ENCODE measurements at regions not wholly inside any gene's neighbourhood (a gene's known extent, or its start where the extent isn't known, plus 50 kb on each side); places are given as distances from the start of the nearest gene placed in this dataset.
"Not testable (repeated sequence)": the region's sequence is repeated elsewhere in the genome, so short reads cannot be mapped to it uniquely, and the experiment has no call there.

- TF ChIP-seq CTCF (IDR thresholded peaks at IDR 0.05; ENCODE audit: control insufficient read depth, insufficient read depth, low read depth, low read length, missing control alignments) = peak; percentile 76
- DNase-seq (ENCODE audit: low read depth) = peak; percentile 10
- no peak overlapping the region for H3K4me3 ChIP-seq (ENCODE audit: control insufficient read depth, low read depth, low read length)
These were observed 89.7 kb upstream of the CCNG1 start for GRCh38 chr5:163347671-163348070.

GRCh38 chr5:163350083-163350482 lies 87.3 kb upstream of the CCNG1 start:
- no peak for DNase-seq (ENCODE audit: low read depth)
- no peak overlapping the region for H3K4me3 ChIP-seq (ENCODE audit: control insufficient read depth, low read depth, low read length)
- no peak for TF ChIP-seq CTCF (IDR thresholded peaks at IDR 0.05; ENCODE audit: control insufficient read depth, insufficient read depth, low read depth, low read length, missing control alignments)

- DNase-seq (ENCODE audit: low read depth) = no peak
- TF ChIP-seq CTCF (IDR thresholded peaks at IDR 0.05; ENCODE audit: control insufficient read depth, insufficient read depth, low read depth, low read length, missing control alignments) = no peak
- no peak overlapping the region for H3K4me3 ChIP-seq (ENCODE audit: control insufficient read depth, low read depth, low read length)
These were observed 84.9 kb upstream of the CCNG1 start for GRCh38 chr5:163352531-163352930.

- H3K4me3 ChIP-seq (ENCODE audit: control insufficient read depth, low read depth, low read length); DNase-seq (ENCODE audit: low read depth): not testable (repeated sequence)
These were observed 81.6 kb upstream of the CCNG1 start for GRCh38 chr5:163355811-163356210.

GRCh38 chr5:163357636-163358035 lies 79.8 kb upstream of the CCNG1 start:
- H3K4me3 ChIP-seq (ENCODE audit: control insufficient read depth, low read depth, low read length) = no peak overlapping the region
- no peak for DNase-seq (ENCODE audit: low read depth)
- no peak for TF ChIP-seq CTCF (IDR thresholded peaks at IDR 0.05; ENCODE audit: control insufficient read depth, insufficient read depth, low read depth, low read length, missing control alignments)

GRCh38 chr5:163360656-163361055 lies 76.7 kb upstream of the CCNG1 start:
- no peak for DNase-seq (ENCODE audit: low read depth)
- no peak overlapping the region for H3K4me3 ChIP-seq (ENCODE audit: control insufficient read depth, low read depth, low read length)
- no peak for TF ChIP-seq CTCF (IDR thresholded peaks at IDR 0.05; ENCODE audit: control insufficient read depth, insufficient read depth, low read depth, low read length, missing control alignments)

- DNase-seq (ENCODE audit: low read depth) = no peak
- TF ChIP-seq CTCF (IDR thresholded peaks at IDR 0.05; ENCODE audit: control insufficient read depth, insufficient read depth, low read depth, low read length, missing control alignments) = no peak
- H3K4me3 ChIP-seq (ENCODE audit: control insufficient read depth, low read depth, low read length) = no peak overlapping the region
These were observed 75.9 kb upstream of the CCNG1 start for GRCh38 chr5:163361450-163361849.

Data from AG09309 (cell line).